ENCODE measurements at regions not wholly inside any gene's neighbourhood (a gene's known extent, or its start where the extent isn't known, plus 50 kb on each side); places are given as distances from the start of the nearest gene placed in this dataset.

DNA sequence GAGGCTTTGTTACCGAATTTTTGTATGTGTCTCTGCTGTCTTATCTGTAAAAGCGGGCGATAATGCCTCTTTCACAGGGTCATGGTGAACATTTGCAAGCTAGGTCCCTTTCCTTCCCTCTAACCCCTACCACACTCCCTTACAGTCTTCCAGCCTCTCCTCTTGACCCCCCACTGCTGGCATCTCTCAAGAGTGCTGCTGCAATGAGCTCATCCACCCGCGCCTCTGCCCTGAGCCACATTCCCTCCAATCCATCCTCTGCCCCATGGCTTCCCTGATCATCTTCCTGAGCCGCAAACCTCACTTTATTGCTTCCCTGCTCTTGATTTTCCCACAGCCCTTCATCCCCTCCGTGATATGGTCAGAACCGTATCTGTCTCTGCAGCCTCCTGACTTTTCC is 343.6 kb downstream of the BCL11B start:
- Histone ChIP-seq H3K36me3 (replicated peaks in 1 of 2; ENCODE audit: control insufficient read depth in 1 of 2, insufficient read depth in 2 of 2, low read length in 1 of 2) (no peaks in the 10 kb centered on the region), H3K9me3 (no peaks in the 10 kb centered on the region), H3K27me3 (ENCODE audit: insufficient read depth) (no peaks in the 10 kb centered on the region; the same call in none of the 2 replicates), H3K4me2 (no peak overlapping the region), H3K4me3 (ENCODE audit: low read depth in 2 of 2, low read length in 1 of 2) (no peak overlapping the region), H3K9me2 (no peaks in the 10 kb centered on the region), H3F3A (replicated peaks; ENCODE audit: insufficient read depth) (no peaks in the 10 kb centered on the region), H2AFZ (ENCODE audit: low read depth) (no peak overlapping the region), H3K9ac (no peak overlapping the region), H4K20me1 (ENCODE audit: insufficient read depth) (no peaks in the 10 kb centered on the region), H3K79me2 (ENCODE audit: insufficient read depth) (no peaks in the 10 kb centered on the region), H3K4me1 (ENCODE audit: control insufficient read depth in 1 of 2, insufficient read depth in 2 of 2, low read depth in 1 of 2, low read length in 1 of 2) (no peaks in the 10 kb centered on the region), H3K27ac (ENCODE audit: low read depth in 2 of 2, low read length in 1 of 2) (no peak overlapping the region)
- no peak for DNase-seq
- POLR2A ChIA-PET, result no interaction called here
- TF ChIP-seq GATA2 (CRISPR knock-in tag; IDR thresholded peaks at IDR 0.05) (no peak), SMC3 (IDR thresholded peaks at IDR 0.05; ENCODE audit: low read depth, low read length) (no peak), NRF1 (IDR thresholded peaks at IDR 0.05; ENCODE audit: low read depth, low read length) (no peak), TEAD4 (IDR thresholded peaks at IDR 0.05; ENCODE audit: borderline replicate concordance, insufficient read depth) (no peak), RFX5 (IDR thresholded peaks at IDR 0.05; ENCODE audit: low read length) (no peak), EZH2phosphoT487 (IDR thresholded peaks at IDR 0.05; ENCODE audit: borderline replicate concordance, low read depth) (no peak), MXI1 (IDR thresholded peaks at IDR 0.05; ENCODE audit: low read depth, low read length) (no peak), EP300 (IDR thresholded peaks at IDR 0.05; ENCODE audit: borderline replicate concordance in 1 of 2, low read depth in 1 of 2, low read length in 1 of 2) (no peak)
- CTCF ChIA-PET, result no interaction called here
- 9% methylated on average over 8 of the region's 8 CpGs for WGBS (ENCODE audit: low lambda C conversion rate)

DNA sequence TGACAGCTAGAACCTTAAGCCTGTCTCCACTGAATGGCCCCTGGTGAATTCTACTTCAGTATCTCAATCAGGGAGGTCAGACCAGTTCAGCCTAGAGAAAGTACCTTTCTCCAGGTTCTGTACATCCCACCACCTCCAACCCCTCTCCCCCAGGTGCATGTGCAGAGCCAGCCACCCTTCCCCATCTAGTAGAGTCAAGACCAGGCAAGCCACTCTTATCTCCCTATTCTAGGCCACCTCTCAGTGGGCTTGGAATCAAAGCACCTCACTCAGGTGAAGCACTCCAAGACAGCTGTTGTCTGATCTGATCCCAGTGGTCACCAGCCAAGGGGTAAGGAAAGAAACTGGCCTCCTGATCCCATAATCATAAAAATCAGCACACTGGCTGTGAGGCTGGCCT is 340.9 kb downstream of the BCL11B start:
- CTCF ChIA-PET, result interaction anchor here (1.0 kb wide), 1 partner anchor 11 kb away, joined by 3 read pairs; no protein-coding TSS in a partner anchor
- no peak for DNase-seq
- POLR2A ChIA-PET, result no interaction called here
- Histone ChIP-seq H3K27me3 (ENCODE audit: insufficient read depth) (no peaks in the 10 kb centered on the region; the same call in 1 of the 2 replicates), H3K9me3 (no peaks in the 10 kb centered on the region), H3F3A (replicated peaks; ENCODE audit: insufficient read depth) (no peaks in the 10 kb centered on the region), H3K9me2 (no peaks in the 10 kb centered on the region), H3K27ac (ENCODE audit: low read depth in 2 of 2, low read length in 1 of 2) (no peak overlapping the region), H3K9ac (no peak overlapping the region), H3K4me2 (no peak overlapping the region), H3K4me1 (ENCODE audit: control insufficient read depth in 1 of 2, insufficient read depth in 2 of 2, low read depth in 1 of 2, low read length in 1 of 2) (no peaks in the 10 kb centered on the region), H2AFZ (ENCODE audit: low read depth) (no peak overlapping the region), H4K20me1 (ENCODE audit: insufficient read depth) (no peaks in the 10 kb centered on the region), H3K79me2 (ENCODE audit: insufficient read depth) (no peaks in the 10 kb centered on the region), H3K4me3 (ENCODE audit: low read depth in 2 of 2, low read length in 1 of 2) (no peak overlapping the region), H3K36me3 (replicated peaks in 1 of 2; ENCODE audit: control insufficient read depth in 1 of 2, insufficient read depth in 2 of 2, low read length in 1 of 2) (no peaks in the 10 kb centered on the region)
- no peak for TF ChIP-seq POLR2AphosphoS5 (IDR thresholded peaks at IDR 0.05; ENCODE audit: low read depth, low read length)
- no peak for TF ChIP-seq FOXM1 (IDR thresholded peaks at IDR 0.05; ENCODE audit: low read depth)
- TF ChIP-seq USF2 (IDR thresholded peaks at IDR 0.05; ENCODE audit: borderline replicate concordance, low read depth, low read length), result no peak
- TF ChIP-seq YY1 (IDR thresholded peaks at IDR 0.05; ENCODE audit: low read depth), result no peak
- TF ChIP-seq GATA2 (CRISPR knock-in tag; IDR thresholded peaks at IDR 0.05), result no peak
- no peak for TF ChIP-seq TAF1 (IDR thresholded peaks at IDR 0.05; ENCODE audit: borderline replicate concordance, low read depth, low read length)
- TF ChIP-seq PBX3 (IDR thresholded peaks at IDR 0.05), result no peak
- TF ChIP-seq EZH2phosphoT487 (IDR thresholded peaks at IDR 0.05; ENCODE audit: borderline replicate concordance, low read depth), result no peak
- no peak for TF ChIP-seq FOXJ3 (CRISPR knock-in tag; IDR thresholded peaks at IDR 0.05)
- no peak for TF ChIP-seq GABPA (IDR thresholded peaks at IDR 0.05; ENCODE audit: low read depth)
- TF ChIP-seq CTCF (IDR thresholded peaks at IDR 0.05), result no peak
- no peak for TF ChIP-seq MXI1 (IDR thresholded peaks at IDR 0.05; ENCODE audit: low read depth, low read length)
- TF ChIP-seq SMC3 (IDR thresholded peaks at IDR 0.05; ENCODE audit: low read depth, low read length), result no peak

Measured in SK-N-SH (cell line).